GM18519 (cell line): ENCODE measurements at regions not wholly inside any gene's neighbourhood (a gene's known extent, or its start where the extent isn't known, plus 50 kb on each side); places are given as distances from the start of the nearest gene placed in this dataset.
"Not testable (repeated sequence)": the region's sequence is repeated elsewhere in the genome, so short reads cannot be mapped to it uniquely, and the experiment has no call there.

ENCODE experiments used
- ATAC-seq: cut with Tn5 transposase; IDR thresholded peaks from one replicate; pipeline ENCODE4 v1.9.1; 2021; ENCODE audit warnings: mild to moderate bottlenecking, moderate library complexity; ENCODE audit not compliant: unreplicated experiment, low FRiP score

DNA sequence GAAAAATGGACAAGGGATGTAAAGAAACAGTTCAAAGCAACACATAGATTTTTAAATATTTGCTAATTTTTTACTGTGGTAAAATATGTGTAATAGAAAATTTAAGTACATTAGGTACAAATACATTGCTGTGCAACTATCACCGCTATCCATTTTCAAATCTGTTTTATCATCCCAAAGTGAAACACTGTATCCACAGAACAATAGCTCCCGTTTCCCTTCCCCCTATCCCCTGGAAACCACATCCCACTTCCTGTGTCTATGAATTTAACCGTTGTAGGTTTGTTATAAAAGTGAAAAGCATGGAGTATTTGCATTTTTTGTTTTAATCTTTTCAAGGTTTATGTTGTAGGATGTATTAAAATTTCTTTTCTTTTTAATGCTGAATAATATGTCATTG lies 152.9 kb upstream of the HSFY1 start:
- not testable (repeated sequence) for ATAC-seq

DNA sequence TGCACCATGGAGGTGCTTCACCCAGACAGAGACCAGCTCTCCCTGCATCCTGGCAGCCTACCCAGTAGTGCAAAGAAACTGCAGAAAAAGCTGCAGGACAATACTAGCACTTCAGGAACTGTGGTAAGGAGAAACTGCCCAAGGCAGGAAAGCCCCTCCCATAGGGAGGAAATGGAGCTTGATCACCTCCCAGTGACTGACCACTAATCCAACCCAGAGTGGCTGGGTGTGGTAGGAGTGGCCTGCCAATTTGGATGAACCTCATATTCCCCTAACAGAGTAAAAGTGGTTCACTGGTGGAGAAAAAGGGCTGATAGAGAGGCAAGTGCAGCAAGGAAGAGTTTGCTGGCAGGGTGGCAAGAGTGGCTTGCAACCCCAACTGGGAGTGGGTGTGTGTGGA lies 125.7 kb upstream of the HSFY1 start:
- not testable (repeated sequence) for ATAC-seq

DNA sequence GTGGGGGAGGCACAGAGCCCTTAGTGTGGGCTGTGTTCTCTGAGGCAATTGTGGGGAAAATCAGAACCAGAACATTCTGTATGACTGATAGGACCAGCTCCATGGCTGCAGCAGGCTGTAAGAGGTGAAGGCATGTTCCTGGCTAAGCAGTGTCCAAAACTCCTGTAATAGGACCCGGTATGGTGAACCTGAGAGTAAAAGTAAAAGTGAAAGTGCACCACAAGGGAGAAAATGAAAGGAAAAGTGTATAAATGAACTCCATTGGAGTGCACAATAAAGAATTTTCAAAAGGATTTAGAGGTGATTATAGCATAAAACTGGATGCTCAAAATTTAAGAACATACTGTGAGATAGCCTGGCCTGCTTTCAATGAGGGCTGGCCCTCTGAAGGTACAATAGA lies 125.1 kb upstream of the HSFY1 start:
- peak; percentile 69 for ATAC-seq

DNA sequence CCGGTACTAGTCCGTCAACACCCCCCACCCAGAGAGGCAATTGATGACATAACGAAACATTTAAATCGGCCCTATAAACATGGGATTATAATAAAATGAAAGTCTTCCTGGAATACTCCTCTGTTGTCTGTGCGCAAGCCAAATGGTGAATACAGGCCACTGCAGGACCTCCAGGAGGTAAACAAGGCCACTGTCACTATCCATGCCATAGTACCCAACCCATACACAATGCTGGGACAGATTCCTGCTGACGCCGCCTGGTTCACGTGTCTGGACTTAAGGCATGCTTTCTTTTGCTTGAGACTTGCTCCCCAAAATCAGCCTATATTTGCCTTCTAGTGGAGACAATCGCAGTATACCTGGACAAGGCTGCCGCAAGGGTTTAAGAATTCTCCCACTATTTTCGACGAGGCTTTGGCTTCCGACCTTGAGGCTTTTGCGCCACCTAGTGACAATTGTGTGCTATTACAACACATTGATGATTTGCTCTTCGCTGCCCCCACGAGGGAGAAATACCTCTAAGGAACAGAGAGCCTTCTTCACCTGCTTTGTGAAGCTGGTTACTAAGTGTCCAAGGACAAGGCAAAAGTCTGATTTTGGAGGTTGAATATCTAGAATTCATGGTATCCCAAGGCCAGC lies 122.4 kb upstream of the HSFY1 start:
- peak; percentile 59 for ATAC-seq

DNA sequence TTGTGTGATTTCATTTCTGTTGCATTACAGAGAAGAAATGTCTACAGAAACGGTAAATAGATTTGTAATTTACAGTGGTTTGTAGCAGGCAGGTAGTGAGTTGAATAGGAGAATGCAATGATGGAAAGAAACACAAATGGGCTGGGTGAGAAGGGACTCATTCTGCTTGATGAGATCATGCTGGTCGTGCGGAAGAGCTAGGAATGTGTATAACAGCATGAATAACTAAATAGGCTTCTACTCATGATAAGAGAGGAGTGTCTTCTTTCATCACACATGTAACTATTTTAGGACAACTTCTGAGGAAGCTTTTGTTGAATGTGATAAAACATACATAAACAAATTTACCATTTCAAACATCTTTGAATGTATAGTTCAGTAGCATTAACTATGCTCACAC lies 113.0 kb upstream of the HSFY1 start:
- ATAC-seq = not testable (repeated sequence)

DNA sequence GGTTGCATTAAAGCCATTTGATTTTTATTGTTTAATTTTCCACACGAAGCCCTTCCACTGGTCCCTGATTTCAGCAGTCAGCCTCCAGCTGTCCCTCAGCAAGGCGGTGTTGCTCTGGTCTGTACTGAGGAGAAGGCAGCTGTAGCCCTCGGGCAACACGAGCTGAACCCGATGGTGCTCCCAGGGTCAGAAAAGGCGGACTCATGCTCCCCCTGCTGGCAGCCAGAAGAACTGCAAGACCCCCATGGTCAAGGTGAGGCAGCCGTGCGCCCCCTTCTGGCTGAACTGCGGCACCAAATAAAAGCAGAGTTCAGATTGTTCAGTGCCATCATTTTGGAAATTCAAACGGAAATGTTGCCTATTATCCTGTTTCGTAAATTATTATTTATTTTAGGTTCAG lies 100.7 kb upstream of the HSFY1 start:
- ATAC-seq = peak; percentile 72

DNA sequence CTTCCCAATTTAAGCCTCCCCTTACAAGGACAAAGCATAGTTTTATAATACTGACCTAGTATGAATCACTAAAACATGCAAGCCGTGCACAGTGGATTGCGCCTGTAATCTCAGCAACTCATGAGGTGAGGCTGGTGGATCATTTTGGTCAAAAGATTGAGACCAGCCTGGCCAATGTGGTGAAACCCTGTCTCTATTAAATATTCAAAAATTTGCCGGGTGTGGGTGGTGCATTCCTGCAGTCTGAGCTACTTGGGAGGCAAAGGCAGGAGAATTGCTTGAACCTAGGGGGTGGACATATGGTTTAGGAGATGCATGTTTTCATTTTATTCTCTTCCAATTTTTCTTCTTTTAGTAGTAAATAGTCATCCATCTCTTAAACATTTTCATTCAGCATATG lies 93.7 kb upstream of the HSFY1 start:
- ATAC-seq = not testable (repeated sequence)

DNA sequence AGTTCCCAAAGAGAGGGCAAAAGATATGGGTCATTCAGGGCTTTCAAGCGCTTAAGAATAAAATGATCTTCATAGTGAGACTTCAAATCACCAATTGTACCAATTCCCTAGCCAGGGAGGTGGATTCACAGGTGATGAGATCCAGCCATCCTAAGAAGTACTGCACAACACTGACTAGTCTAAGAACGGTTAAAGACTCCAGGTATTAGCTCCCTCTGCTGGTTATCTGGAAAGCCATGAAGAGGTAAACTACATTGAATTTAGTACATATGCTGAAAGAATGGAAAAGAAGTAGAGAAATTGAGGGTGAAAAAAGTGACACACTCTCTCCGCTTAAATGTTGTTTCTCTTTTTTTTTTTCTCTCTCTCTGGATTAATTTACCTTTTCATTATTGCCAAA lies 87.4 kb upstream of the HSFY1 start:
- not testable (repeated sequence) for ATAC-seq

DNA sequence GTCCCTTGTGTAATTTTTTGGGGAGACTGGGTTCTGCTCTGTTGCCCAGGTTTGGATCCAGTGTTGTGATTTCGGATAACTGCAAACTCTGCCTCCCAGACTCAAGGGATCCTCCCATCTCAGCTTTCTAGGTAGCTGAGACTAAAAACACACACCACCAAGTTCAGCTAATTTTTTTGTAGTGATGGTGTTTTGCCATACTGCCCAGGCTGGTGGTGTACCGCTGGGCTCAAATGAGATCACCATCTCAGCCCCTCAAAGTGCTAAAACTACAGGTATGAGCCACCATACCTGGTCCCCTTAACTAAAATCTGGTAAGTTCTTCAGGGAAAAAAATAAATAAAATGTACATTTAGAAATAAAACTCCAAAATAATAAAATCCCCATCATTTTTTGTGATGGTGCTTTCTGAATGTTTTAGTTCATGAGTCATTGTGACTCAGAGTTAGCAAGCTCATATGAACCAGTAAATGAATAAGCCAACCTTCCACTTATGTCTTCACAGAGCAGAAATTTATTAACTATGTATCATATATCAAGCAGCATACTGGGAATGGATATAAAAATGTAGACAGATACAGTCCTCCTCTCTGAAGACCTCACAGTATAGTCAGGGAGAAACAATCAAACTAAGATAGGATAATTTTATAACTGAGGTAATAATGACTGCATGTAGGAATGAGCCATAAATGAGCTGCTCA lies 85.2 kb upstream of the HSFY1 start:
- not testable (repeated sequence) for ATAC-seq

DNA sequence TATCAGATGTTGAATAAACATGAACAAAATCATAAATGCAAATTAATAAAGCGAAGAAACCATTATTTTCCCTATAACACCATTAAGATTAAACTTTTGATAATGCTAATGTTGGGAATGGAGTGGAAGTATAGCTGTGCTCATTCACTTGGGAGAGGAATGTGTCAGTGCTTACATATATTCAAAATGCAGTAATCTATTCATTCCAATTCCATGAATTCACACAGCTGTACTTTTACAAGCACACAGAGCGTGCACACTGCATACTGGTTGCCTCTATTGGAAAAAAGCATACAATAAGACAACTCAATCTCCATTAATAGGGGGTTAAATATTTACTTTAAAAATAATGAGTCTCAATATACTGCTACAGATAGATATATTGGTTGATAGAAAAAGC lies 81.7 kb upstream of the HSFY1 start:
- ATAC-seq = not testable (repeated sequence)

DNA sequence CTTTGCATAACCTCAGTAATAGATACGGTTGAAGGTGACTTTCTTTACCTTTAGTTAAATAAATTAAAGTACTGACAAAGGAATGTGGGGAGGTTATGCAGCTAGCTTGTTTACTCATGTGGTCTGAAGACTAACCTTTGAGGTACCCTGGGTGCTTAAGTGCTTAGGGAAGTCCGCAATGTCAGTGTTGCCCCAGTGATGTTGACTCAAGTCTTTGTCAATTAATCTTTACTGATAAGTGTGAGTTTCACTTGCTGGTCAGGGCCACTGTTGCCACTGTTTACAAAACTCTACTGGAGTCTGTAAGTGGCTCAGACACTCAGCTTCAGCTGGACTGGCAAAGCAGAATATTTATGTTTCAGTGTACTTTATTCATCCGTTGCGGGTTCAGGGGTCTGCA lies 79.9 kb upstream of the HSFY1 start:
- ATAC-seq = not testable (repeated sequence)

DNA sequence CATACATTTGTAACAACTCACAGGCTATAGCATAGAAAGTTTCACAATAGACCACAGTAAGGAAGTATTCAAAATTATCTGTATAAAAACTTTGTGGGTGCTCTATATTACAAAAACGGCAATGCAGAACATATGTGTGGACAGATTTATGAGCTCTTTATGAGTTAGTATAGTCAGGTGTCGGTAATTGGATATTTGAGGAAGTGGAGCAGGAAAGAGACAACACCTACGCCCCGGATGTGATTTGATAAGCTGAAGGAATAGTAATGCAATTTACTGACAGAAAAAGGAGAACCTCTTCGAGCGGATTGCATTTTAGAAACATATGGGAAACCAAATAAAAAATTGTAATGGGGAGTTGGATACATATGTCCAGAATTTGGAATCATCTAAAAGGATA lies 63.2 kb upstream of the HSFY1 start:
- not testable (repeated sequence) for ATAC-seq
